SK-N-SH (cell line): ENCODE measurements at regions not wholly inside any gene's neighbourhood (a gene's known extent, or its start where the extent isn't known, plus 50 kb on each side); places are given as distances from the start of the nearest gene placed in this dataset.

Experiments
- CTCF ChIA-PET: fragments of 300-600, 350-600 bp; formaldehyde crosslinking; extraction: SDS; loops from one replicate; lab custom pipeline; 2021; lab: Yijun Ruan, JAX
- POLR2A ChIA-PET: fragments of 350-600 bp; sonication (Branson Sonifier 250); formaldehyde crosslinking; extraction: SDS; loops from one replicate; lab custom pipeline; 2020; ENCODE audit warnings: antibody characterized with exemption, inconsistent platforms; lab: Yijun Ruan, JAX
- DNase-seq: peaks from one replicate; pipeline ENCODE4 v3.0.0; 2012
- H2AFZ ChIP-seq: fragments of 200-600 bp; sonication (generic); 2 replicates; pipeline ENCODE4 v1.8.1; 2016; ENCODE audit warnings: antibody characterized with exemption, mild to moderate bottlenecking, low read depth
- H3F3A ChIP-seq: fragments of 200-600 bp; sonication (generic); replicated peaks from 2 replicates; pipeline ENCODE3; 2016; ENCODE audit warnings: antibody characterized with exemption, mild to moderate bottlenecking; ENCODE audit not compliant: insufficient read depth
- H3K27ac ChIP-seq, 2 experiments: fragments of 200-500 bp in 1 of 2; fragments of 200-600 bp in 1 of 2; sonication (Bioruptor generic) in 1 of 2; sonication (generic), shearing (Covaris generic) in 1 of 2; 2 replicates each; pipeline versions ENCODE4 v1.5.1 to v1.6.1; 2014 to 2016; ENCODE audit warnings: low read depth in 2 of 2, inconsistent platforms in 1 of 2, low read length in 1 of 2, mild to moderate bottlenecking in 1 of 2, mixed read lengths in 1 of 2
- H3K27me3 ChIP-seq: fragments of 200-600 bp; sonication (generic), shearing (Covaris generic); 2 replicates; pipeline ENCODE4 v1.6.1; 2016; ENCODE audit warnings: mixed run types; ENCODE audit not compliant: insufficient read depth
- H3K36me3 ChIP-seq, 2 experiments: fragments of 200-500 bp in 1 of 2; fragments of 200-600 bp in 1 of 2; sonication (Bioruptor generic) in 1 of 2; sonication (generic) in 1 of 2; replicated peaks in 1 of 2; 2 replicates each; pipeline versions ENCODE3 to v1.5.1; 2014 to 2016; ENCODE audit warnings: low read length in 1 of 2, mild to moderate bottlenecking in 1 of 2; ENCODE audit not compliant: insufficient read depth in 2 of 2, control insufficient read depth in 1 of 2
- H3K4me1 ChIP-seq, 2 experiments: fragments of 200-500 bp in 1 of 2; fragments of 200-600 bp in 1 of 2; sonication (Bioruptor generic) in 1 of 2; sonication (generic), shearing (Covaris generic) in 1 of 2; 2 replicates each; pipeline versions ENCODE4 v1.5.1 to v1.6.1; 2014 to 2016; ENCODE audit warnings: low read depth in 1 of 2, low read length in 1 of 2, mixed run types in 1 of 2; ENCODE audit not compliant: insufficient read depth in 2 of 2, control insufficient read depth in 1 of 2
- H3K4me2 ChIP-seq: fragments of 200-600 bp; sonication (generic), shearing (Covaris generic); 2 replicates; pipeline ENCODE4 v1.6.1; 2017; ENCODE audit warnings: mixed run types
- H3K4me3 ChIP-seq, 2 experiments: fragments of 200-500 bp in 1 of 2; fragments of 200-600 bp in 1 of 2; sonication (Bioruptor generic) in 1 of 2; sonication (generic), shearing (Covaris generic) in 1 of 2; 2 replicates each; pipeline versions ENCODE4 v1.5.1 to v1.8.1; 2014 to 2016; ENCODE audit warnings: low read depth in 2 of 2, inconsistent platforms in 1 of 2, low read length in 1 of 2, mild to moderate bottlenecking in 1 of 2, mixed read lengths in 1 of 2, moderate library complexity in 1 of 2
- H3K79me2 ChIP-seq: fragments of 200-600 bp; sonication (generic); 2 replicates; pipeline ENCODE4 v1.8.1; 2017; ENCODE audit warnings: mild to moderate bottlenecking; ENCODE audit not compliant: insufficient read depth
- H3K9ac ChIP-seq: fragments of 200-600 bp; sonication (generic); 2 replicates; pipeline ENCODE4 v1.6.1; 2017; ENCODE audit warnings: mixed run types
- H3K9me2 ChIP-seq: fragments of 200-600 bp; sonication (generic); 2 replicates; pipeline ENCODE4 v1.6.1; 2017; ENCODE audit warnings: mixed run types
- H3K9me3 ChIP-seq: fragments of 200-600 bp; sonication (generic); 2 replicates; pipeline ENCODE4 v1.6.1; 2017; ENCODE audit warnings: mixed run types, mild to moderate bottlenecking, moderate library complexity
- H4K20me1 ChIP-seq: fragments of 200-600 bp; sonication (generic); 2 replicates; pipeline ENCODE4 v1.6.1; 2017; ENCODE audit warnings: mild to moderate bottlenecking, mixed run types; ENCODE audit not compliant: insufficient read depth
- CTCF ChIP-seq: fragments of 200-600 bp; sonication (generic); IDR thresholded peaks from 2 replicates; pipeline ENCODE4 v1.6.1; 2017; ENCODE audit warnings: antibody characterized with exemption, mild to moderate bottlenecking, moderate library complexity
- ELF1 ChIP-seq: IDR thresholded peaks from 2 replicates; pipeline ENCODE4 v1.4.0; 2012
- EP300 ChIP-seq, 2 experiments: IDR thresholded peaks; 2 replicates each; pipeline versions ENCODE4 v1.4.0 to v1.6.1; 2012; ENCODE audit warnings: borderline replicate concordance in 1 of 2, low read depth in 1 of 2, low read length in 1 of 2
- EZH2phosphoT487 ChIP-seq: fragments of 200-600 bp; sonication (generic); IDR thresholded peaks from 2 replicates; pipeline ENCODE4 v1.6.1; 2017; ENCODE audit warnings: low read depth, mixed run types, mild to moderate bottlenecking, antibody characterized with exemption, moderate library complexity, borderline replicate concordance
- FOSL2 ChIP-seq: IDR thresholded peaks from 2 replicates; pipeline ENCODE4 v1.4.0; 2012; ENCODE audit warnings: low read depth, mild to moderate bottlenecking, moderate library complexity, borderline replicate concordance
- FOXM1 ChIP-seq: IDR thresholded peaks from 2 replicates; pipeline ENCODE4 v1.4.0; 2012; ENCODE audit warnings: low read depth, mild to moderate bottlenecking
- GABPA ChIP-seq: IDR thresholded peaks from 2 replicates; pipeline ENCODE4 v1.4.0; 2012; ENCODE audit warnings: low read depth, mild to moderate bottlenecking
- IRF3 ChIP-seq: fragments of 150-350 bp; IDR thresholded peaks from 2 replicates; pipeline ENCODE4 v1.6.1; 2016; ENCODE audit warnings: mild to moderate bottlenecking, low read depth, low read length
- JUND ChIP-seq: IDR thresholded peaks from 2 replicates; pipeline ENCODE4 v1.4.0; 2012
- MXI1 ChIP-seq: IDR thresholded peaks from 2 replicates; pipeline ENCODE4 v1.6.1; 2012; ENCODE audit warnings: mild to moderate bottlenecking, low read depth, low read length, improper control_type of control experiment
- NFIC ChIP-seq: IDR thresholded peaks from 2 replicates; pipeline ENCODE4 v1.4.0; 2012; ENCODE audit warnings: borderline replicate concordance
- POLR2AphosphoS5 ChIP-seq: IDR thresholded peaks from 2 replicates; pipeline ENCODE4 v1.6.1; 2012; ENCODE audit warnings: low read depth, low read length
- RAD21 ChIP-seq: IDR thresholded peaks from 2 replicates; pipeline ENCODE4 v1.6.1; 2012; ENCODE audit warnings: mild to moderate bottlenecking, low read length
- RFX5 ChIP-seq: IDR thresholded peaks from 2 replicates; pipeline ENCODE4 v1.6.1; 2012; ENCODE audit warnings: mild to moderate bottlenecking, improper control_type of control experiment, low read length
- RXRA ChIP-seq: IDR thresholded peaks from 2 replicates; pipeline ENCODE4 v1.4.0; 2012; ENCODE audit warnings: low read depth, mild to moderate bottlenecking, borderline replicate concordance
- SIN3A ChIP-seq: IDR thresholded peaks from 2 replicates; pipeline ENCODE4 v1.6.1; 2012; ENCODE audit warnings: low read depth, mild to moderate bottlenecking, low read length, moderate library complexity, borderline replicate concordance
- TCF12 ChIP-seq: IDR thresholded peaks from 2 replicates; pipeline ENCODE4 v1.4.0; 2012
- TEAD4 ChIP-seq: IDR thresholded peaks from 2 replicates; pipeline ENCODE4 v1.4.0; 2012; ENCODE audit warnings: mild to moderate bottlenecking, borderline replicate concordance; ENCODE audit not compliant: insufficient read depth
- USF2 ChIP-seq: fragments of 150-350 bp; IDR thresholded peaks from 2 replicates; pipeline ENCODE4 v1.6.1; 2017; ENCODE audit warnings: antibody characterized with exemption, low read length, low read depth, borderline replicate concordance
- YY1 ChIP-seq: IDR thresholded peaks from 2 replicates; pipeline ENCODE4 v1.4.0; 2012; ENCODE audit warnings: low read depth, mild to moderate bottlenecking
- WGBS: methylation state at CpG from one replicate; pipeline ENCODE4 v1.1.6; 2017; ENCODE audit warnings: low lambda C conversion rate; 5-methylcytosine and 5-hydroxymethylcytosine counted together

- TF ChIP-seq USF2 = no peak
- TF ChIP-seq TEAD4 = no peak
- no peak for TF ChIP-seq MXI1
- TF ChIP-seq CTCF = no peak
- no peak for TF ChIP-seq JUND
- no peak for TF ChIP-seq SIN3A
- TF ChIP-seq NFIC = no peak
- TF ChIP-seq EP300 (IDR thresholded peaks at IDR 0.05; ENCODE audit: borderline replicate concordance in 1 of 2, low read depth in 1 of 2, low read length in 1 of 2) = no peak
- TF ChIP-seq YY1 = no peak
- no peak for TF ChIP-seq IRF3
- no peak for TF ChIP-seq RAD21
- TF ChIP-seq EZH2phosphoT487 = no peak
- TF ChIP-seq RXRA = no peak
- TF ChIP-seq GABPA = no peak
- no peak for TF ChIP-seq RFX5
- no peak for TF ChIP-seq TCF12
- no peak for TF ChIP-seq ELF1
- TF ChIP-seq, all 33 proteins: peak for 0
- ChIA-PET POLR2A (no interaction called here), CTCF (no interaction called here)
- Histone ChIP-seq H3K4me2 (no peak overlapping the region), H3K4me1 (no peaks in the 10 kb centered on the region), H3K27me3 (peaks cover 8% of the 10 kb centered on the region; the same call in 1 of the 2 replicates), H3K4me3 (no peak overlapping the region), H4K20me1 (no peaks in the 10 kb centered on the region), H3F3A (no peaks in the 10 kb centered on the region), H3K9me3 (no peaks in the 10 kb centered on the region), H3K9me2 (no peaks in the 10 kb centered on the region), H3K79me2 (no peaks in the 10 kb centered on the region), H3K9ac (no peak overlapping the region), H3K36me3 (no peaks in the 10 kb centered on the region), H3K27ac (no peak overlapping the region), H2AFZ (no peak overlapping the region)
- no peak for DNase-seq
- WGBS = 22% methylated on average over 2 of the region's 2 CpGs
Measured at GRCh38 chr9:107691664-107692063, 202.1 kb upstream of the KLF4 start.

- TF ChIP-seq FOSL2 (no peak), USF2 (no peak), FOXM1 (no peak), POLR2AphosphoS5 (no peak), RFX5 (no peak)
- TF ChIP-seq, all 33 proteins: peak for 0
- DNase-seq = no peak
- CTCF ChIA-PET = no interaction called here
Measured at GRCh38 chr9:107690021-107690420, 200.5 kb upstream of the KLF4 start.

More at GRCh38 chr9:107690021-107690420, 200.5 kb upstream of the KLF4 start:
- H4K20me1 ChIP-seq = no peaks in the 10 kb centered on the region
- no peak overlapping the region for H3K4me3 ChIP-seq
- H3K9ac ChIP-seq = no peak overlapping the region
- H3K4me1 ChIP-seq = no peaks in the 10 kb centered on the region
- H3K9me2 ChIP-seq = no peaks in the 10 kb centered on the region
- H3K9me3 ChIP-seq = no peaks in the 10 kb centered on the region
- POLR2A ChIA-PET = no interaction called here
- WGBS = 13% methylated on average over 5 of the region's 5 CpGs
- H3F3A ChIP-seq = no peaks in the 10 kb centered on the region
- peaks cover 8% of the 10 kb centered on the region; the same call in 1 of the 2 replicates for H3K27me3 ChIP-seq
- H3K79me2 ChIP-seq = no peaks in the 10 kb centered on the region
- H3K36me3 ChIP-seq = no peaks in the 10 kb centered on the region
- H3K4me2 ChIP-seq = no peak overlapping the region
- no peak overlapping the region for H2AFZ ChIP-seq
- no peak overlapping the region for H3K27ac ChIP-seq
